ENCODE measurements at regions not wholly inside any gene's neighbourhood (a gene's known extent, or its start where the extent isn't known, plus 50 kb on each side); places are given as distances from the start of the nearest gene placed in this dataset.

DNA sequence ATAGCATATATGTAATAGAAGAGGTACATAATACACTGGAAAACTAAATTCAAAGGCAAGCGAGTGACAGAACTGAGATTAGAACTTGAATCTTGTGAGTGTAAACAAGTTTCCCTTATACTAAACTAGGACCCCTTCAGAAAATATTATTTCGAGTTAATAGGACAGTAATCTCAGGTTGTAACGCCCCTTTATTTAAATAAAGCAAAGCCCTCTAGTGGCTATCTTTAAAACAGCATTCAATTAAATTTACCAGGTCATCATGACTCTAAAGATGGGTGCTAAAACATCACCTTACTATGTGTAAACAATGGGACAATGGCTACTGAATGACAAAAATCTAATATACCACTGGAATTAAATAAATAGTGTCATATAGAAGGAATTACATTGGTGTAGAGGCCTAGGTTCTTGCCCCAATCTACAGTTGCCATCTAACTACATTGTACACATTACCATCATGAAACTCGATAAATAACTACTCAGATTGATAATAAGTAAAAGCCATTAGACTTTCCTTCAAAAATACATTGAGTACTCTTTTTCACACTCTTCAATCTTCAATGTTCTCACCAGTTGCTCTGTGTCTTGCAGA lies 255.4 kb upstream of the IRAK1BP1 start:
- Mint-ChIP-seq H3K9me3 (peaks cover 0 to 6% (median 2%) of the 10 kb centered on the region in 5 donors), H3K4me1 (no peaks in the 10 kb centered on the region), H3K27me3 (no peaks in the 10 kb centered on the region), H3K36me3 (no peaks in the 10 kb centered on the region), H3K4me3 (no peak overlapping the region), H3K27ac (no peak overlapping the region)
- POLR2A ChIA-PET, result no interaction called here
- Histone ChIP-seq H3K9me3 (ENCODE audit: low read length) (no peaks in the 10 kb centered on the region), H3K27ac (ENCODE audit: low read depth, low read length) (no peak overlapping the region), H3K4me1 (ENCODE audit: insufficient read depth, low read length) (no peaks in the 10 kb centered on the region), H3K4me3 (ENCODE audit: low read length) (no peak overlapping the region), H3K27me3 (ENCODE audit: insufficient read depth, low read length, poor library complexity, severe bottlenecking) (no peaks in the 10 kb centered on the region), H3K36me3 (ENCODE audit: insufficient read depth, low read length) (no peaks in the 10 kb centered on the region)
- no peak for DNase-seq
- CTCF ChIA-PET, result no interaction called here

DNA sequence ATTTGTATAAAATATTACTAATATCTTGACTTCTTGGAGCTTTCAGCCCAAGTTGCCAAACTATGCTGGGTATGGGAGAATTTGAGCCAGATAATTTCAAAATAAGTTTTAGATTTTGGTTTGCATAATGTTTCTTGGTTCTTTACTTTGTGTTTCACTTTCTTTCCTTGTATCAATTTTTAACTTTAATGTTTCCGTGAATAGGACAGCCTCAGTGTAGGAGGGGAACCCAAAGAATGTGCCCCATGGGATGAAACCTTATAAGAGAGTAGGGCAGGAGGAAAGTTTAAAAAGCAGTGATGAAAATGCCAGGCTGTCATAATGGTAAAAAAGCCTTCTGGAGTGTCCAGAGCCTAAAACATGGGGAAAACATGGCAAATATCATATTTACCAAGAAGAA lies 252.4 kb upstream of the IRAK1BP1 start:
- DNase-seq, result no peak
- Histone ChIP-seq H3K4me1 (ENCODE audit: insufficient read depth, low read length) (no peaks in the 10 kb centered on the region), H3K27ac (ENCODE audit: low read depth, low read length) (no peak overlapping the region), H3K9me3 (ENCODE audit: low read length) (no peaks in the 10 kb centered on the region), H3K36me3 (ENCODE audit: insufficient read depth, low read length) (no peaks in the 10 kb centered on the region), H3K4me3 (ENCODE audit: low read length) (no peak overlapping the region), H3K27me3 (ENCODE audit: insufficient read depth, low read length, poor library complexity, severe bottlenecking) (no peaks in the 10 kb centered on the region)
- peaks cover 0 to 6% (median 0%) of the 10 kb centered on the region in 5 donors for H3K9me3 Mint-ChIP-seq
- H3K4me1 Mint-ChIP-seq, result no peaks in the 10 kb centered on the region
- no peaks in the 10 kb centered on the region for H3K36me3 Mint-ChIP-seq
- no peak overlapping the region for H3K4me3 Mint-ChIP-seq
- ChIA-PET POLR2A (no interaction called here), CTCF (no interaction called here)
- no peaks in the 10 kb centered on the region for H3K27me3 Mint-ChIP-seq
- H3K27ac Mint-ChIP-seq, result no peak overlapping the region

DNA sequence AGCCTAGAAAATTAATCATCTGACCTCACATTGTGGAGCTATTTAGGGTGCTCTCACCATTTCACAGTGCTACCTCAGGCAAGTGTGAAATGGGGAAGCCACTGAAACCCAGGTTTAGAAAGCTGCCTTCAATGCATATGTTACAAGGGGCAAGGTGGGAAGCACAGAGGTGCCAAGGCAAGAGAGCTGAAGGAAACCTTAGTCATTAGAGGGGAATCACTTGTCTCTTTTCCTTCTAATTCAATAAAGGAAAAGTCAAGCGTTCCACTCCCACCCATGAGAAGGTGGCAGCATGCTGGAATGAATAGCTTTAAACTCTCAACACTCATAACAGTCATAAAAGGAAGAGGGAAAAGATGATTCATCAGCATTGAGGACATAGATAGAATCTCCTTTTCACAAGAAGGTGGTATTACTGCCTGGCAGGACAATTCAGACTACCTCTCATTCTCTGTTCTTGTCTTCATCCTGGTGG lies 251.9 kb upstream of the IRAK1BP1 start:
- Histone ChIP-seq H3K4me1 (ENCODE audit: insufficient read depth, low read length) (no peaks in the 10 kb centered on the region), H3K36me3 (ENCODE audit: insufficient read depth, low read length) (no peaks in the 10 kb centered on the region), H3K4me3 (ENCODE audit: low read length) (no peak overlapping the region), H3K27me3 (ENCODE audit: insufficient read depth, low read length, poor library complexity, severe bottlenecking) (no peaks in the 10 kb centered on the region), H3K27ac (ENCODE audit: low read depth, low read length) (no peak overlapping the region), H3K9me3 (ENCODE audit: low read length) (no peaks in the 10 kb centered on the region)
- H3K9me3 Mint-ChIP-seq, result peaks cover 0 to 6% (median 0%) of the 10 kb centered on the region in 5 donors
- DNase-seq, result no peak
- H3K27ac Mint-ChIP-seq, result no peak overlapping the region
- no peaks in the 10 kb centered on the region for H3K27me3 Mint-ChIP-seq
- no peaks in the 10 kb centered on the region for H3K36me3 Mint-ChIP-seq
- H3K4me3 Mint-ChIP-seq, result no peak overlapping the region
- no peaks in the 10 kb centered on the region for H3K4me1 Mint-ChIP-seq
- ChIA-PET CTCF (no interaction called here), POLR2A (no interaction called here)

DNA sequence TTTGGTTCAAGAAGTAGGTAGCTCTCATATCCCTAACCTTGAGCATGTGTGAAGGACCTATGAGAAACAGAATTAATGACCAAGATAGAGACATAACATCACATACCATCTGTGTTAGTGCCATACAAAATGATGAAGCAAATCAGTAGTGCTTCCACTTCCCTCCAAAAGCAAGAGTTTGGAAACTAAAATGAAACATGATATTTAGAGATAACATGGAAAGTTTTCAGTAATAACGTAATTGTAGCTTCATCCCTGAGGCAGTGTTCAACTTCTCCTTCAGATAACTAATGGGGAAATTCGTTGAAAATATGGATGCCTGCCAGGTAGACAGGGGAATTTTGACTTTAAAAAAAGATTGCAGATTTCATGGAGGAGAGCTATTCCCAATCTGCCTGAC lies 248.4 kb upstream of the IRAK1BP1 start:
- Histone ChIP-seq H3K36me3 (ENCODE audit: insufficient read depth, low read length) (no peaks in the 10 kb centered on the region), H3K27me3 (ENCODE audit: insufficient read depth, low read length, poor library complexity, severe bottlenecking) (no peaks in the 10 kb centered on the region), H3K4me3 (ENCODE audit: low read length) (no peak overlapping the region), H3K4me1 (ENCODE audit: insufficient read depth, low read length) (no peaks in the 10 kb centered on the region), H3K9me3 (ENCODE audit: low read length) (no peaks in the 10 kb centered on the region), H3K27ac (ENCODE audit: low read depth, low read length) (no peak overlapping the region)
- Mint-ChIP-seq H3K36me3 (no peaks in the 10 kb centered on the region), H3K27me3 (no peaks in the 10 kb centered on the region), H3K9me3 (peaks cover 0 to 6% (median 0%) of the 10 kb centered on the region in 5 donors), H3K27ac (no peak overlapping the region), H3K4me3 (no peak overlapping the region), H3K4me1 (no peaks in the 10 kb centered on the region)
- no peak for DNase-seq
- ChIA-PET CTCF (no interaction called here), POLR2A (no interaction called here)

DNA sequence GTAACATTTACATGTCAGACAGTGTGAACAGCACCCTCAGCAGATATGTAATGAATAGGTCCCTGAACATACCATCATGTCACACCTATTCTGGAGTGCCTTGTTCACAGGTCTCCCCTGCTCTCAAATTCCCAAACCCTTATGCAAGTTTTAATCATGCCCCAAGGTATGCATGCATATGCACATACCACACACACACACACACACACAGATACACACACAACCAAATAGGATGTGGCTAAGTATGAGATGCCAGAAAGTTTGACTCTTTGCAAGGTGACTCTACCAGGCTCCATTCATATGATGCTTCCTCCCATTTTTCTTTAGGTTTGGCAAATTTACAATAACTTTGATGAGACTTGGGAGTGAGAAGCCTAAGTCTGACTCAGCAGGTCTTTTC lies 243.8 kb upstream of the IRAK1BP1 start:
- Mint-ChIP-seq H3K36me3 (no peaks in the 10 kb centered on the region), H3K27ac (no peak overlapping the region), H3K9me3 (no peaks in the 10 kb centered on the region), H3K4me1 (no peaks in the 10 kb centered on the region), H3K27me3 (peaks cover 0 to under 1% of the 10 kb centered on the region in 2 donors), H3K4me3 (no peak overlapping the region)
- CTCF ChIA-PET, result no interaction called here
- POLR2A ChIA-PET, result no interaction called here
- no peaks in the 10 kb centered on the region for H3K4me1 ChIP-seq (ENCODE audit: insufficient read depth, low read length)
- no peaks in the 10 kb centered on the region for H3K9me3 ChIP-seq (ENCODE audit: low read length)
- H3K27ac ChIP-seq (ENCODE audit: low read depth, low read length), result no peak overlapping the region
- no peaks in the 10 kb centered on the region for H3K36me3 ChIP-seq (ENCODE audit: insufficient read depth, low read length)
- DNase-seq, result no peak
- no peak overlapping the region for H3K4me3 ChIP-seq (ENCODE audit: low read length)
- no peaks in the 10 kb centered on the region for H3K27me3 ChIP-seq (ENCODE audit: insufficient read depth, low read length, poor library complexity, severe bottlenecking)

DNA sequence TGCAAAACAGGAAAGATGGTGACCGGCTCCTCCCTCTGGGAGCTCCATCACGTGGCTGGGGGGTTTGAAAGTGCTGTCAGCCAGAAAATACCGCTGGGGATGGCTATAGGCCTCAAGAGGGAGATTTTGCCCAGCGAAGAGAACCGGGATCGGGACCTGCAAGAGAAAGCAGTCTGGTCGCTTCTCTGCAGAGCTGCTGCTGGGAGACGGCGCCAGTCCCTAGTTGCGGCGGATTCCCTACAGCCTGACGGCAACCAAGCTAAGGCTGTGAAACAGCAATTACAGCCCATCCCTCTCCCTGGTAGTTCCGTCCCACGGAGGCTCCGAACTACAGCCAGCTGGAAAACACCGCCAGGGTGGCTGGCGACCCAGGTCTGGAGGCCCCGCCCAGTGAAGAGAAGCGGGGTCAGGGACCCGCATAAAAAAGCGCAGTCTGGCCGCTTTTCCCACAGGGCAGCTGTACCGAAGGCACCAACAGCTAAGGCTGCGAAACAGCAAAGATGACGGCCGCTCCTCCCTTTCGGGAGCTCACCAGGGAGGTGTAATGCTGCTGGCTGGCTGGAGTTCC lies 238.1 kb upstream of the IRAK1BP1 start:
- H3K4me1 Mint-ChIP-seq, result no peaks in the 10 kb centered on the region
- no peaks in the 10 kb centered on the region for H3K27me3 ChIP-seq (ENCODE audit: insufficient read depth, low read length, poor library complexity, severe bottlenecking)
- no peak overlapping the region for H3K4me3 Mint-ChIP-seq
- peaks cover 0 to 4% (median 2%) of the 10 kb centered on the region in 5 donors for H3K9me3 Mint-ChIP-seq
- no peak overlapping the region for H3K27ac Mint-ChIP-seq
- H3K27ac ChIP-seq (ENCODE audit: low read depth, low read length), result no peak overlapping the region
- no peak overlapping the region for H3K4me3 ChIP-seq (ENCODE audit: low read length)
- no peak for DNase-seq
- CTCF ChIA-PET, result no interaction called here
- no peaks in the 10 kb centered on the region for H3K9me3 ChIP-seq (ENCODE audit: low read length)
- H3K36me3 ChIP-seq (ENCODE audit: insufficient read depth, low read length), result no peaks in the 10 kb centered on the region
- no peaks in the 10 kb centered on the region for H3K36me3 Mint-ChIP-seq
- POLR2A ChIA-PET, result no interaction called here
- no peaks in the 10 kb centered on the region for H3K4me1 ChIP-seq (ENCODE audit: insufficient read depth, low read length)
- H3K27me3 Mint-ChIP-seq, result peaks cover 4 to 10% of the 10 kb centered on the region in 2 donors

DNA sequence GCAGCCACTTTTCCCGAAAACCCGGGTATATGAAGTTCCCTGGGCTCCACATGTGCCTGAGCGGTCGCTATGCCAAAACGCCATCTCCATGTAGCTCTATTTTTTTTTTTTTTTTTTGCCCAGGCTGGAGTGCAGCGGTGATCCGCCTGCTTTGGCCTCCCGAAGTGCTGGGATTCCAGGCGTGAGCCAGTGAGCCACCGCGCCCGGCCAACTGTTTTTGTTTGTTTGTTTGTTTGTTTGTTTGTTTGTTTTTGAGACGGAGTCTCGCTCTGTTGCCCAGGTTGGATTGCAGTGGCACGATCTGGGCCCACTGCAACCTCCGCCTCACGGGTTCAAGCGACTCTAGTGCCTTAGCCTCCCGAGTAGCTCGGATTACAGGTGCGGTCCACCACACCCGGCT lies 237.5 kb upstream of the IRAK1BP1 start:
- Histone ChIP-seq H3K36me3 (ENCODE audit: insufficient read depth, low read length) (no peaks in the 10 kb centered on the region), H3K27ac (ENCODE audit: low read depth, low read length) (no peak overlapping the region), H3K9me3 (ENCODE audit: low read length) (no peaks in the 10 kb centered on the region), H3K27me3 (ENCODE audit: insufficient read depth, low read length, poor library complexity, severe bottlenecking) (no peaks in the 10 kb centered on the region), H3K4me1 (ENCODE audit: insufficient read depth, low read length) (no peaks in the 10 kb centered on the region), H3K4me3 (ENCODE audit: low read length) (no peak overlapping the region)
- H3K9me3 Mint-ChIP-seq, result peaks cover 0 to 4% (median 2%) of the 10 kb centered on the region in 5 donors
- H3K4me1 Mint-ChIP-seq, result no peaks in the 10 kb centered on the region
- H3K27me3 Mint-ChIP-seq, result peaks cover 4 to 10% of the 10 kb centered on the region in 2 donors
- POLR2A ChIA-PET, result no interaction called here
- CTCF ChIA-PET, result no interaction called here
- no peak for DNase-seq
- no peaks in the 10 kb centered on the region for H3K36me3 Mint-ChIP-seq
- no peak overlapping the region for H3K27ac Mint-ChIP-seq
- no peak overlapping the region for H3K4me3 Mint-ChIP-seq

DNA sequence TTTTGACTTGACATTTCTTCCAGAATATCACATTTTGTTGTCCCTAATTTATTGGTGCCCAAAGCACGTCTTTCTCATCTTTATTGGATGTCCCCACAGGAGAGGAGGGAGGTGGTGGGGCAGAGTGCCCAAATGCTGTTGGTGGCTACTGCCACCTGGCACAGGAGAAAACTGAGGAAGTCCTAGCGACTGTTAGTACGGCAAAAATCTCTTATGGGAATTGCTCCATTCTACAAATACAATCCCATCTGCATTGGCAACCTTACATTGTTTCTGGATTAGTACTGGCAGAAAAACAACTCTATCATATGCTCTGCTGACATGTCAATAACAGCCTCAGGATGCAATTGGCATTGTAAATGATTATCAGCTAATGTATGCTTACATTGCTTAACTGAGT lies 235.4 kb upstream of the IRAK1BP1 start:
- Mint-ChIP-seq H3K36me3 (no peaks in the 10 kb centered on the region), H3K4me1 (no peaks in the 10 kb centered on the region), H3K9me3 (peaks cover 0 to 4% (median 2%) of the 10 kb centered on the region in 5 donors), H3K27ac (peak overlapping the region in 1 of 8 donors; percentile 38), H3K27me3 (peaks cover 4 to 10% of the 10 kb centered on the region in 2 donors), H3K4me3 (no peak overlapping the region)
- DNase-seq, result no peak
- POLR2A ChIA-PET, result no interaction called here
- H3K36me3 ChIP-seq (ENCODE audit: insufficient read depth, low read length), result no peaks in the 10 kb centered on the region
- CTCF ChIA-PET, result no interaction called here
- no peaks in the 10 kb centered on the region for H3K9me3 ChIP-seq (ENCODE audit: low read length)
- no peak overlapping the region for H3K4me3 ChIP-seq (ENCODE audit: low read length)
- no peak overlapping the region for H3K27ac ChIP-seq (ENCODE audit: low read depth, low read length)
- H3K27me3 ChIP-seq (ENCODE audit: insufficient read depth, low read length, poor library complexity, severe bottlenecking), result no peaks in the 10 kb centered on the region
- H3K4me1 ChIP-seq (ENCODE audit: insufficient read depth, low read length), result no peaks in the 10 kb centered on the region
